Nephron progenitor cell (in vitro differentiated cells): ENCODE measurements at regions not wholly inside any gene's neighbourhood (a gene's known extent, or its start where the extent isn't known, plus 50 kb on each side); places are given as distances from the start of the nearest gene placed in this dataset.
"Not testable (repeated sequence)": the region's sequence is repeated elsewhere in the genome, so short reads cannot be mapped to it uniquely, and the experiment has no call there.

ENCODE experiments used
- DNase-seq: peaks from one replicate; pipeline ENCODE4 v3.0.0; 2021
- H3K27ac Mint-ChIP-seq: 2 replicates; pipeline ENCODE4 v1.8.0; 2021; ENCODE audit warnings: mild to moderate bottlenecking, moderate library complexity, mixed read lengths
- H3K27me3 Mint-ChIP-seq: 2 replicates; pipeline ENCODE4 v1.8.0; 2021; ENCODE audit warnings: mild to moderate bottlenecking, low read depth, mixed read lengths; ENCODE audit not compliant: poor library complexity
- H3K36me3 Mint-ChIP-seq: 2 replicates; pipeline ENCODE4 v1.8.0; 2021; ENCODE audit warnings: low read depth, mixed read lengths
- H3K4me1 Mint-ChIP-seq: 2 replicates; pipeline ENCODE4 v1.8.0; 2021; ENCODE audit warnings: mixed read lengths
- H3K4me3 Mint-ChIP-seq: 2 replicates; pipeline ENCODE4 v1.8.0; 2021; ENCODE audit warnings: mild to moderate bottlenecking, moderate library complexity, mixed read lengths
- H3K9me3 Mint-ChIP-seq: 2 replicates; pipeline ENCODE4 v1.8.0; 2021; ENCODE audit warnings: mild to moderate bottlenecking, moderate library complexity, mixed read lengths
- TF ChIP-seq, protein P1 (sequence below): fragments of 200-600 bp; sonication (generic); IDR thresholded peaks from 2 replicates; pipeline ENCODE4 v1.5.0; 2021; ENCODE audit warnings: antibody characterized with exemption

DNA sequence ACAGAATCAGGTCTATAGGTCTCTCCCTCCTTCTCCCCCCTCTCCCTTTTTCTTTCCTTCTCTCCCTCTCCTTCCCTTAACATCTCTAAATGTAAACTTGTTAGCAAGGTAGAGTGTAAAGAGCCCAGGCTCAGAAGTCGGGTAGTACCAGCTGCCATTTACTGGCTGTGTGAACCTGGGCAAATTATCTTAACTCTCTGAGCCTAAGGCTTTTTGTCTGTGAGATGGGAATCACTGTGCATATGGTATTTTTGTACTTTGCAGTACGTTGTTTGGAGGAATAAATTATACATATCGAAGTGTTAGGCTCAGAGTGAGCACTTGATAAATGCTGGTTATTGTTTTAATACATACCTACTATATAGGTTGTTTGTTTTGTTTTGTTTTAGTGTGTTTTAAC is 154.0 kb downstream of the RBMX2 start:
- Mint-ChIP-seq H3K27me3 (peaks cover 11% of the 10 kb centered on the region), H3K9me3 (no peaks in the 10 kb centered on the region), H3K4me1 (peaks cover 30% of the 10 kb centered on the region), H3K4me3 (no peak overlapping the region), H3K27ac (no peak overlapping the region), H3K36me3 (no peaks in the 10 kb centered on the region)
- DNase-seq: no peak
- TF ChIP-seq, protein P1, sequence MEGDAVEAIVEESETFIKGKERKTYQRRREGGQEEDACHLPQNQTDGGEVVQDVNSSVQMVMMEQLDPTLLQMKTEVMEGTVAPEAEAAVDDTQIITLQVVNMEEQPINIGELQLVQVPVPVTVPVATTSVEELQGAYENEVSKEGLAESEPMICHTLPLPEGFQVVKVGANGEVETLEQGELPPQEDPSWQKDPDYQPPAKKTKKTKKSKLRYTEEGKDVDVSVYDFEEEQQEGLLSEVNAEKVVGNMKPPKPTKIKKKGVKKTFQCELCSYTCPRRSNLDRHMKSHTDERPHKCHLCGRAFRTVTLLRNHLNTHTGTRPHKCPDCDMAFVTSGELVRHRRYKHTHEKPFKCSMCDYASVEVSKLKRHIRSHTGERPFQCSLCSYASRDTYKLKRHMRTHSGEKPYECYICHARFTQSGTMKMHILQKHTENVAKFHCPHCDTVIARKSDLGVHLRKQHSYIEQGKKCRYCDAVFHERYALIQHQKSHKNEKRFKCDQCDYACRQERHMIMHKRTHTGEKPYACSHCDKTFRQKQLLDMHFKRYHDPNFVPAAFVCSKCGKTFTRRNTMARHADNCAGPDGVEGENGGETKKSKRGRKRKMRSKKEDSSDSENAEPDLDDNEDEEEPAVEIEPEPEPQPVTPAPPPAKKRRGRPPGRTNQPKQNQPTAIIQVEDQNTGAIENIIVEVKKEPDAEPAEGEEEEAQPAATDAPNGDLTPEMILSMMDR: no peak

GRCh38 chrX:130556951-130557350 is 155.2 kb downstream of the RBMX2 start:
- no peaks in the 10 kb centered on the region for H3K9me3 Mint-ChIP-seq
- peaks cover 8% of the 10 kb centered on the region for H3K27me3 Mint-ChIP-seq
- DNase-seq: no peak
- no peaks in the 10 kb centered on the region for H3K36me3 Mint-ChIP-seq
- peaks cover 25% of the 10 kb centered on the region for H3K4me1 Mint-ChIP-seq
- H3K27ac Mint-ChIP-seq: no peak overlapping the region
- TF ChIP-seq, protein P1: no peak
- H3K4me3 Mint-ChIP-seq: no peak overlapping the region

- Mint-ChIP-seq H3K36me3 (no peaks in the 10 kb centered on the region), H3K4me3 (no peak overlapping the region), H3K4me1 (peaks cover 9% of the 10 kb centered on the region), H3K27ac (no peak overlapping the region), H3K9me3 (no peaks in the 10 kb centered on the region), H3K27me3 (peaks cover 7% of the 10 kb centered on the region)
- DNase-seq: no peak
- TF ChIP-seq, protein P1: no peak
Observed at GRCh38 chrX:130560544-130560943, 158.8 kb downstream of the RBMX2 start.

DNA sequence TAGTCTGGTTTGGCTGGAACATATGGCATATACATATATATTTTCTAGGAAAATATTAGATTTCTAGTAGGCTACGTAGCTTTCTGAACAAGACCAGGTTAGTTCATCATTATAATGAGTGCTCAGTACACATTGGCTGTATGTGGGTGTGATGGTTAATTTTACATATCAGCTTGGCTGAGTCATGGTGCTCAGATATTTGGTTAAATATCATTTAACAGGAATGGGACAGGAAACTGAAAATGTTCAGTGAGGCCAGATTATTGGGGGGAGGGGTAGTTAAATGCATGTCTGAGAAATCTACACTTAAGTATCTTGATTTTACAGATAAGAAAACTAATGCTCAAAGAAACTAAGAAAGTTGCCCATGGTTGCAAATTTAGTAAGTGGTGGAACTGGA is 160.1 kb downstream of the RBMX2 start:
- H3K4me1 Mint-ChIP-seq: peaks cover 9% of the 10 kb centered on the region
- no peaks in the 10 kb centered on the region for H3K9me3 Mint-ChIP-seq
- no peak for DNase-seq
- H3K4me3 Mint-ChIP-seq: no peak overlapping the region
- H3K36me3 Mint-ChIP-seq: no peaks in the 10 kb centered on the region
- peaks cover 4% of the 10 kb centered on the region for H3K27me3 Mint-ChIP-seq
- TF ChIP-seq, protein P1: no peak
- no peak overlapping the region for H3K27ac Mint-ChIP-seq

- Mint-ChIP-seq H3K36me3 (no peaks in the 10 kb centered on the region), H3K4me1 (peaks cover 9% of the 10 kb centered on the region), H3K4me3 (no peak overlapping the region), H3K9me3 (no peaks in the 10 kb centered on the region), H3K27me3 (peaks cover 4% of the 10 kb centered on the region), H3K27ac (no peak overlapping the region)
- TF ChIP-seq, protein P1: no peak
- no peak for DNase-seq
Observed at GRCh38 chrX:130563476-130563875, 161.7 kb downstream of the RBMX2 start.

DNA sequence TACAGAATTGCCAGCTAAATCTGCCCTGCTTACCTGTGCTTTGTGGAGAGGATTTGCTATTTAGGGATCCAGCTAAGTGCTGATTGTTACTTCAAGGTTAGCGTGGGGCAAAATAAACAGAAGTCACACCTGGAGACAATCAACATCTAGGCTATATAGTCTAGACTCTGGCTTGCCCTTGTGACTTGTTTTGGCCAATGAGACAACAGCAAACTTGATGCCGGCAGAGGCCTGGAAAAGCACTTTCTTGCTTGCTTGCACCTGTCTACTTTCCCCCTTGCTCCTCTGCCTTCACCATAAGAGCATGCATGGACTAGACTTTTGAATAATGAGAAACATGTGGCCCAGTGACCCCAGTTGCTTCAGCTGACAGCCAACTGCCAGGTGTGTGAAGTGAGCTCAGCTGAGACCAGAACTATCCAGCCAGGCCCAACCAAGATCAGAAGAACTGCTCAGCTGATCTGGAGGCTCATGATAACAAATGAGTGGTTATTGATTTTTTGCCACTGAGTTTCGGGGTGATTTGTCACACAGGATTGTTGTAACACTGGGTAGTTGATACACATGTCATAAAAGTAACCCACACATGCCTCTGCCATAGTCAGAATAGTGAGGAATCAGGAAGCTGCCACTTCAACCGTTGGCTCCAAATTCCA is 164.4 kb downstream of the RBMX2 start:
- Mint-ChIP-seq H3K4me1 (peaks cover 3% of the 10 kb centered on the region), H3K27me3 (peaks cover 8% of the 10 kb centered on the region), H3K4me3 (no peak overlapping the region), H3K9me3 (peaks cover 6% of the 10 kb centered on the region), H3K27ac (no peak overlapping the region), H3K36me3 (no peaks in the 10 kb centered on the region)
- no peak for DNase-seq
- TF ChIP-seq, protein P1: no peak

- H3K27me3 Mint-ChIP-seq, H3K4me3 Mint-ChIP-seq, H3K27ac Mint-ChIP-seq, DNase-seq, H3K36me3 Mint-ChIP-seq: not testable (repeated sequence)
- peaks cover 19% of the 10 kb centered on the region for H3K9me3 Mint-ChIP-seq
- H3K4me1 Mint-ChIP-seq: peaks cover 17% of the 10 kb centered on the region
Observed at GRCh38 chrX:130573030-130573429, 171.2 kb downstream of the RBMX2 start.
